ENCODE measurements at regions not wholly inside any gene's neighbourhood (a gene's known extent, or its start where the extent isn't known, plus 50 kb on each side); places are given as distances from the start of the nearest gene placed in this dataset.

DNA sequence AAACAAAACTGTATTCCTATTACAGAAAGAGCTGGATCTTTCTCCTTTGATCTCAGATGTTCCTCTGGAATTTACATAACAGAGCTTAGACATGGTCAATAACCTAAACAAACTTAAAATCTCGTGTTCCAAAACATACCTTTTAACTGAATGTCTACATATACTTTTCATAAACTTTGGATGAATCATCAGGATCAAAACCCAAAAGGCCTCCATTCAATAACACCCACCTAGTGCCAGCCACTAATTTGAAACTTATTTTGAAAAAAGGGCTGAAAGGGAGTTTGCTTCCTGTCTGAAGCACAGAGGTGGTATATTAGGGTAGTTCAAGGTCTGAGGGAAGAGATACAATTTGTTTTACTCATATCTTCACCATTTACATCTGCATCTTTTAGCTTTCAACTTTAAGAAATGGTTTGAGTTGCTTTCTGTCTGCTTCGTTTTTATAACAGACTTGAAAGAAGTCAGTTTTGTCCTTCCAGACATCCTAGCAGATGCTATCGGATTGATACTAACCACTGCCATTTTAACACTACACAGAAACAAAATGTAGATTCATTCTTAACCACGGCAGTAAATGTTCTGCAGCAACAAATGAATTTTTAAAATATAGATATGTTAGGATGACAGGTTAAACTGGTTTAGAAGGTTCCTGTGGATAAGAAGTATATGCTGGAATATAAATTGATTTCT, 242.8 kb upstream of the DKK2 start (continued):
- TF ChIP-seq SRF (IDR thresholded peaks at IDR 0.05; ENCODE audit: low read depth) = no peak

DNA sequence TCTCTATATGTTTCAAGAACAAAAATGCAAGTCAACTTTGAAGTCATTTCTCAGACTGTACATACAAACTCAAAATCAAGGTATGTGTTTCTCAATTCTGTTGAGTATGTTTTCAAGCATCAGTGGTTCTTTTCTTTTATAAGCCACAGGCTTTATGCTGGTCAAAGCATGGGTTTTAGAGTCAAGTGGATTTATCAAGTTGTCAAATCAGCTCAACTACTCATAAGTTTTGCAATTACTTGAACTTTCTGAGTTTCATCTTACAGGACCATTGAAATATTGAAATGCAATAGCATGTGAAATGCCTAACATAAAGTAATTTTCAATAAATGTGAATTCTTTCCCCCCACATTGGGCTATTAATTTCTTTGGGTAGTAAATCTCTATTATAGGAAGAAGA, 239.9 kb upstream of the DKK2 start:
- Histone ChIP-seq H3K9me2 (ENCODE audit: insufficient read depth) (no peaks in the 10 kb centered on the region), H3K4me2 (ENCODE audit: low read length) (no peak overlapping the region), H3K27ac (ENCODE audit: low read depth, low read length) (no peak overlapping the region), H3K4me1 (ENCODE audit: control insufficient read depth in 1 of 2, insufficient read depth in 2 of 2, low read length in 2 of 2) (peaks cover 6 to 16% of the 10 kb centered on the region in 2 experiments; a peak in 3 of 4 replicates), H3K27me3 (ENCODE audit: insufficient read depth, low read length) (no peaks in the 10 kb centered on the region), H3K36me3 (ENCODE audit: control insufficient read depth in 1 of 2, insufficient read depth in 2 of 2, low read length in 2 of 2) (no peaks in the 10 kb centered on the region), H3K79me2 (ENCODE audit: insufficient read depth, low read length) (no peaks in the 10 kb centered on the region), H3K9me3 (ENCODE audit: control insufficient read depth in 1 of 2, insufficient read depth in 1 of 2, low read depth in 1 of 2, low read length in 2 of 2) (no peaks in the 10 kb centered on the region), H2AFZ (ENCODE audit: low read depth, low read length, poor library complexity, severe bottlenecking) (no peak overlapping the region), H3K9ac (ENCODE audit: low read length) (no peak overlapping the region), H3K4me3 (replicated peaks in 1 of 2; ENCODE audit: low read depth in 1 of 2, low read length in 2 of 2) (no peak overlapping the region), H4K20me1 (ENCODE audit: insufficient read depth) (no peaks in the 10 kb centered on the region)
- intact Hi-C loops (cut with micrococcal nuclease) = no loop called here
- POLR2A ChIA-PET = no interaction called here
- RAD21 ChIA-PET (ENCODE audit: low non-redundant PET in 1 of 2, low total read pairs in 2 of 2, uncharacterized antibody in 2 of 2, unreplicated experiment in 2 of 2) = no interaction called here
- DNase-seq (ENCODE audit: low read depth, low spot score) (no peak), ATAC-seq (no peak)
- TF ChIP-seq CEBPB (IDR thresholded peaks at IDR 0.05; ENCODE audit: low read depth) = no peak
- TF ChIP-seq POLR2AphosphoS5 (IDR thresholded peaks at IDR 0.05; ENCODE audit: low read depth, low read length) = no peak
- TF ChIP-seq POLR2A (IDR thresholded peaks at IDR 0.05; ENCODE audit: borderline replicate concordance, extremely low read depth, insufficient read depth, insufficient read length) = no peak
- no peak for TF ChIP-seq ELF1 (IDR thresholded peaks at IDR 0.05; ENCODE audit: borderline replicate concordance, low read depth)
- no peak for TF ChIP-seq EZH2 (IDR thresholded peaks at IDR 0.05)
- CTCF ChIA-PET = no interaction called here
- no TSS peak for BruUV-seq (replicated peaks)

DNA sequence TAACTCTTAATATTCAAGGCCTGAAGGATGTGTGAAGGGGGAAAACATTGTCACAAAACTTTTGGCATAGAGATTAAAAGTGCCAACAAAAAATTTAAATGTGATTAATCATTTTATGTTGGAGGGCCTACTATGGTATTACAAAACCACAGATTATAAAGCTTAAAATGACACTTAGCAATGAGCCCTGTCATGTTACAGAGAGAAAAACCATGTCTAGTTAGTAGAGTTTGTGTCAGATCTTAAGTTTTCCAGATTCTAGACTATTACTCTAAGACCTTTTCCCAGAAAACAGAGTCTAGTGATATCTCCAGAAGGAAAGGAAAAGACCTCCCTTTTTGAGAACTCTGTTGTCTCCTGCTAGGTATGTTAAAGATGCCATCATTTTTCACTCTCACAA, 239.1 kb upstream of the DKK2 start:
- H3K9ac ChIP-seq (ENCODE audit: low read length) = no peak overlapping the region
- ChIA-PET CTCF (no interaction called here), RAD21 (ENCODE audit: low non-redundant PET in 1 of 2, low total read pairs in 2 of 2, uncharacterized antibody in 2 of 2, unreplicated experiment in 2 of 2) (no interaction called here), POLR2A (no interaction called here)
- no peak overlapping the region for H3K27ac ChIP-seq (ENCODE audit: low read depth, low read length)
- no peaks in the 10 kb centered on the region for H3K9me2 ChIP-seq (ENCODE audit: insufficient read depth)
- no peaks in the 10 kb centered on the region for H3K27me3 ChIP-seq (ENCODE audit: insufficient read depth, low read length)
- H3K4me2 ChIP-seq (ENCODE audit: low read length) = no peak overlapping the region
- intact Hi-C loops (cut with micrococcal nuclease) = no loop called here
- H3K4me1 ChIP-seq (ENCODE audit: control insufficient read depth in 1 of 2, insufficient read depth in 2 of 2, low read length in 2 of 2) = peaks cover 6 to 16% of the 10 kb centered on the region in 2 experiments; a peak in 3 of 4 replicates
- no TSS peak for BruUV-seq (replicated peaks)
- H4K20me1 ChIP-seq (ENCODE audit: insufficient read depth) = no peaks in the 10 kb centered on the region
- no peak for DNase-seq (ENCODE audit: low read depth, low spot score)
- H3K4me3 ChIP-seq (replicated peaks in 1 of 2; ENCODE audit: low read depth in 1 of 2, low read length in 2 of 2) = no peak overlapping the region
- H3K79me2 ChIP-seq (ENCODE audit: insufficient read depth, low read length) = no peaks in the 10 kb centered on the region
- no peak overlapping the region for H2AFZ ChIP-seq (ENCODE audit: low read depth, low read length, poor library complexity, severe bottlenecking)
- no peak for ATAC-seq
- no peaks in the 10 kb centered on the region for H3K36me3 ChIP-seq (ENCODE audit: control insufficient read depth in 1 of 2, insufficient read depth in 2 of 2, low read length in 2 of 2)
- no peaks in the 10 kb centered on the region for H3K9me3 ChIP-seq (ENCODE audit: control insufficient read depth in 1 of 2, insufficient read depth in 1 of 2, low read depth in 1 of 2, low read length in 2 of 2)
- TF ChIP-seq CEBPB (IDR thresholded peaks at IDR 0.05; ENCODE audit: low read depth) = no peak
- TF ChIP-seq JUND (IDR thresholded peaks at IDR 0.05) = no peak
- TF ChIP-seq TCF7L2 (IDR thresholded peaks at IDR 0.05; ENCODE audit: borderline replicate concordance, extremely low read depth, insufficient read depth, insufficient read length) = no peak
- no peak for TF ChIP-seq YY1 (IDR thresholded peaks at IDR 0.05; ENCODE audit: extremely low read depth, insufficient replicate concordance, low read depth, low read length)
- TF ChIP-seq, protein P1, sequence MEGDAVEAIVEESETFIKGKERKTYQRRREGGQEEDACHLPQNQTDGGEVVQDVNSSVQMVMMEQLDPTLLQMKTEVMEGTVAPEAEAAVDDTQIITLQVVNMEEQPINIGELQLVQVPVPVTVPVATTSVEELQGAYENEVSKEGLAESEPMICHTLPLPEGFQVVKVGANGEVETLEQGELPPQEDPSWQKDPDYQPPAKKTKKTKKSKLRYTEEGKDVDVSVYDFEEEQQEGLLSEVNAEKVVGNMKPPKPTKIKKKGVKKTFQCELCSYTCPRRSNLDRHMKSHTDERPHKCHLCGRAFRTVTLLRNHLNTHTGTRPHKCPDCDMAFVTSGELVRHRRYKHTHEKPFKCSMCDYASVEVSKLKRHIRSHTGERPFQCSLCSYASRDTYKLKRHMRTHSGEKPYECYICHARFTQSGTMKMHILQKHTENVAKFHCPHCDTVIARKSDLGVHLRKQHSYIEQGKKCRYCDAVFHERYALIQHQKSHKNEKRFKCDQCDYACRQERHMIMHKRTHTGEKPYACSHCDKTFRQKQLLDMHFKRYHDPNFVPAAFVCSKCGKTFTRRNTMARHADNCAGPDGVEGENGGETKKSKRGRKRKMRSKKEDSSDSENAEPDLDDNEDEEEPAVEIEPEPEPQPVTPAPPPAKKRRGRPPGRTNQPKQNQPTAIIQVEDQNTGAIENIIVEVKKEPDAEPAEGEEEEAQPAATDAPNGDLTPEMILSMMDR (IDR thresholded peaks at IDR 0.05 in 2 of 3, conservative IDR thresholded peaks at IDR 0.05 in 1 of 3; ENCODE audit: borderline replicate concordance in 1 of 3, insufficient read depth in 1 of 3, low read depth in 2 of 3, low read length in 2 of 3) = no peak
- no peak for TF ChIP-seq SRF (IDR thresholded peaks at IDR 0.05; ENCODE audit: low read depth)
- TF ChIP-seq ELF1 (IDR thresholded peaks at IDR 0.05; ENCODE audit: borderline replicate concordance, low read depth) = no peak
- TF ChIP-seq, protein P2, sequence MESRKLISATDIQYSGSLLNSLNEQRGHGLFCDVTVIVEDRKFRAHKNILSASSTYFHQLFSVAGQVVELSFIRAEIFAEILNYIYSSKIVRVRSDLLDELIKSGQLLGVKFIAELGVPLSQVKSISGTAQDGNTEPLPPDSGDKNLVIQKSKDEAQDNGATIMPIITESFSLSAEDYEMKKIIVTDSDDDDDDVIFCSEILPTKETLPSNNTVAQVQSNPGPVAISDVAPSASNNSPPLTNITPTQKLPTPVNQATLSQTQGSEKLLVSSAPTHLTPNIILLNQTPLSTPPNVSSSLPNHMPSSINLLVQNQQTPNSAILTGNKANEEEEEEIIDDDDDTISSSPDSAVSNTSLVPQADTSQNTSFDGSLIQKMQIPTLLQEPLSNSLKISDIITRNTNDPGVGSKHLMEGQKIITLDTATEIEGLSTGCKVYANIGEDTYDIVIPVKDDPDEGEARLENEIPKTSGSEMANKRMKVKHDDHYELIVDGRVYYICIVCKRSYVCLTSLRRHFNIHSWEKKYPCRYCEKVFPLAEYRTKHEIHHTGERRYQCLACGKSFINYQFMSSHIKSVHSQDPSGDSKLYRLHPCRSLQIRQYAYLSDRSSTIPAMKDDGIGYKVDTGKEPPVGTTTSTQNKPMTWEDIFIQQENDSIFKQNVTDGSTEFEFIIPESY (IDR thresholded peaks at IDR 0.05; ENCODE audit: extremely low read depth, insufficient replicate concordance, low read length) = no peak
- TF ChIP-seq ZFX (IDR thresholded peaks at IDR 0.05) = no peak
- no peak for TF ChIP-seq FOSL1 (IDR thresholded peaks at IDR 0.05; ENCODE audit: low read depth)
